SK-N-SH (cell line): ENCODE measurements at regions not wholly inside any gene's neighbourhood (a gene's known extent, or its start where the extent isn't known, plus 50 kb on each side); places are given as distances from the start of the nearest gene placed in this dataset.

ENCODE experiments used
- CHD2 ChIP-seq: fragments of 150-350 bp; IDR thresholded peaks from 2 replicates; pipeline ENCODE4 v1.6.1; 2018; ENCODE audit warnings: low read length; ENCODE audit not compliant: partially characterized antibody
- MXI1 ChIP-seq: IDR thresholded peaks from 2 replicates; pipeline ENCODE4 v1.6.1; 2012; ENCODE audit warnings: mild to moderate bottlenecking, low read depth, low read length, improper control_type of control experiment
- NRF1 ChIP-seq: IDR thresholded peaks from 2 replicates; pipeline ENCODE4 v1.6.1; 2012; ENCODE audit warnings: low read depth, mild to moderate bottlenecking, low read length
- POLR2AphosphoS5 ChIP-seq: IDR thresholded peaks from 2 replicates; pipeline ENCODE4 v1.6.1; 2012; ENCODE audit warnings: low read depth, low read length
- RCOR1 ChIP-seq: fragments of 150-350 bp; IDR thresholded peaks from 2 replicates; pipeline ENCODE4 v1.6.1; 2017; ENCODE audit warnings: antibody characterized with exemption, low read length
- SIN3A ChIP-seq: IDR thresholded peaks from 2 replicates; pipeline ENCODE4 v1.6.1; 2012; ENCODE audit warnings: low read depth, mild to moderate bottlenecking, low read length, moderate library complexity, borderline replicate concordance
- SMC3 ChIP-seq: IDR thresholded peaks from 2 replicates; pipeline ENCODE4 v1.6.1; 2012; ENCODE audit warnings: low read depth, low read length, improper control_type of control experiment
- TCF12 ChIP-seq: IDR thresholded peaks from 2 replicates; pipeline ENCODE4 v1.4.0; 2012
- TEAD4 ChIP-seq: IDR thresholded peaks from 2 replicates; pipeline ENCODE4 v1.4.0; 2012; ENCODE audit warnings: mild to moderate bottlenecking, borderline replicate concordance; ENCODE audit not compliant: insufficient read depth
- TF ChIP-seq, protein P1 (sequence below): fragments of 200-600 bp; sonication (generic); IDR thresholded peaks from 2 replicates; pipeline ENCODE4 v1.6.1; 2017; ENCODE audit warnings: antibody characterized with exemption, mild to moderate bottlenecking, moderate library complexity
- TF ChIP-seq, protein P2 (sequence below): IDR thresholded peaks from 2 replicates; pipeline ENCODE4; 2012
- TF ChIP-seq, protein P3 (sequence below): IDR thresholded peaks from 2 replicates; pipeline ENCODE4 v1.6.1; 2012; ENCODE audit warnings: mild to moderate bottlenecking, low read depth, low read length, moderate library complexity
- TF ChIP-seq, protein P4 (sequence below): IDR thresholded peaks from 2 replicates; pipeline ENCODE4 v1.4.0; 2012; ENCODE audit warnings: low read depth, borderline replicate concordance
- TF ChIP-seq, protein P5 (sequence below): IDR thresholded peaks from 2 replicates; pipeline ENCODE4 v1.4.0; 2012; ENCODE audit warnings: low read depth, borderline replicate concordance

DNA sequence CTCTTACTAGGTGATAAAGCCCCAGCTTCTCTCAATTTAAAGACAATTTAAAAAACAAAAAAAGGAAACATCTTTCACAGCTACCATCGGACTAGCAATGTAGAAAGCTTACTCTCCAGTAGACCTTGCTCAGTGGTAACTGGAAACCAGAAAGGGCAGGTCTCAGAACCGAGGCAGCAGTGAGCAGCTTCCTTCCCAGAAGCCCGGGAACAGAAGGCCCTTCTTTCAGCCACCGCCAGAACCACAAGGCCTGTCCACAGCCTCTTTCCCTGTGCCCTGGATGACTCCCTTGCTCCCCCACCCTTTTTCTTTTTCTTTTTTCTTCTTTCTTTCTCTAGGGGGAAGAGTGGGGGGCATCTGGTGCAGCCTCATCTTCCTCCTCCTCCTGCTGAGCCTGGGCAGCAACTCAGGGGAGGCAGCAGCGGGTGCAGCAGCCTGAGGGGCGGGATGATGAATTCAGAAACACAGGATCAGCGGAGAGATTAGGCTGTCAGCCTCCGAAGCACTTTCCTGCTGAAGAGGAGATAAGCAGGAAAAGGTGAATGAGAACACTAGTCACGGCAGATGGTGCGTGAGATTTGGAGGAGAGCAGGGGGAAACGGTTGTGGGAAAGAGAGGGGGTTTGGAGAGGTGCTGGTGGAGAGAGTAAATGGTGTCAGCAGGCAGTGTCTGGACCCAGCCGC is 158.5 kb downstream of the ID4 start:
- TF ChIP-seq, protein P1, sequence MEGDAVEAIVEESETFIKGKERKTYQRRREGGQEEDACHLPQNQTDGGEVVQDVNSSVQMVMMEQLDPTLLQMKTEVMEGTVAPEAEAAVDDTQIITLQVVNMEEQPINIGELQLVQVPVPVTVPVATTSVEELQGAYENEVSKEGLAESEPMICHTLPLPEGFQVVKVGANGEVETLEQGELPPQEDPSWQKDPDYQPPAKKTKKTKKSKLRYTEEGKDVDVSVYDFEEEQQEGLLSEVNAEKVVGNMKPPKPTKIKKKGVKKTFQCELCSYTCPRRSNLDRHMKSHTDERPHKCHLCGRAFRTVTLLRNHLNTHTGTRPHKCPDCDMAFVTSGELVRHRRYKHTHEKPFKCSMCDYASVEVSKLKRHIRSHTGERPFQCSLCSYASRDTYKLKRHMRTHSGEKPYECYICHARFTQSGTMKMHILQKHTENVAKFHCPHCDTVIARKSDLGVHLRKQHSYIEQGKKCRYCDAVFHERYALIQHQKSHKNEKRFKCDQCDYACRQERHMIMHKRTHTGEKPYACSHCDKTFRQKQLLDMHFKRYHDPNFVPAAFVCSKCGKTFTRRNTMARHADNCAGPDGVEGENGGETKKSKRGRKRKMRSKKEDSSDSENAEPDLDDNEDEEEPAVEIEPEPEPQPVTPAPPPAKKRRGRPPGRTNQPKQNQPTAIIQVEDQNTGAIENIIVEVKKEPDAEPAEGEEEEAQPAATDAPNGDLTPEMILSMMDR, result no peak
- TF ChIP-seq POLR2AphosphoS5 (no peak), SMC3 (no peak), SIN3A (no peak), MXI1 (no peak), NRF1 (no peak), RCOR1 (no peak), CHD2 (no peak), TEAD4 (no peak), TCF12 (no peak)
- TF ChIP-seq, protein P2, sequence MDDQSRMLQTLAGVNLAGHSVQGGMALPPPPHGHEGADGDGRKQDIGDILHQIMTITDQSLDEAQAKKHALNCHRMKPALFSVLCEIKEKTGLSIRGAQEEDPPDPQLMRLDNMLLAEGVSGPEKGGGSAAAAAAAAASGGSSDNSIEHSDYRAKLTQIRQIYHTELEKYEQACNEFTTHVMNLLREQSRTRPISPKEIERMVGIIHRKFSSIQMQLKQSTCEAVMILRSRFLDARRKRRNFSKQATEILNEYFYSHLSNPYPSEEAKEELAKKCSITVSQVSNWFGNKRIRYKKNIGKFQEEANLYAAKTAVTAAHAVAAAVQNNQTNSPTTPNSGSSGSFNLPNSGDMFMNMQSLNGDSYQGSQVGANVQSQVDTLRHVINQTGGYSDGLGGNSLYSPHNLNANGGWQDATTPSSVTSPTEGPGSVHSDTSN, result no peak
- TF ChIP-seq, protein P3, sequence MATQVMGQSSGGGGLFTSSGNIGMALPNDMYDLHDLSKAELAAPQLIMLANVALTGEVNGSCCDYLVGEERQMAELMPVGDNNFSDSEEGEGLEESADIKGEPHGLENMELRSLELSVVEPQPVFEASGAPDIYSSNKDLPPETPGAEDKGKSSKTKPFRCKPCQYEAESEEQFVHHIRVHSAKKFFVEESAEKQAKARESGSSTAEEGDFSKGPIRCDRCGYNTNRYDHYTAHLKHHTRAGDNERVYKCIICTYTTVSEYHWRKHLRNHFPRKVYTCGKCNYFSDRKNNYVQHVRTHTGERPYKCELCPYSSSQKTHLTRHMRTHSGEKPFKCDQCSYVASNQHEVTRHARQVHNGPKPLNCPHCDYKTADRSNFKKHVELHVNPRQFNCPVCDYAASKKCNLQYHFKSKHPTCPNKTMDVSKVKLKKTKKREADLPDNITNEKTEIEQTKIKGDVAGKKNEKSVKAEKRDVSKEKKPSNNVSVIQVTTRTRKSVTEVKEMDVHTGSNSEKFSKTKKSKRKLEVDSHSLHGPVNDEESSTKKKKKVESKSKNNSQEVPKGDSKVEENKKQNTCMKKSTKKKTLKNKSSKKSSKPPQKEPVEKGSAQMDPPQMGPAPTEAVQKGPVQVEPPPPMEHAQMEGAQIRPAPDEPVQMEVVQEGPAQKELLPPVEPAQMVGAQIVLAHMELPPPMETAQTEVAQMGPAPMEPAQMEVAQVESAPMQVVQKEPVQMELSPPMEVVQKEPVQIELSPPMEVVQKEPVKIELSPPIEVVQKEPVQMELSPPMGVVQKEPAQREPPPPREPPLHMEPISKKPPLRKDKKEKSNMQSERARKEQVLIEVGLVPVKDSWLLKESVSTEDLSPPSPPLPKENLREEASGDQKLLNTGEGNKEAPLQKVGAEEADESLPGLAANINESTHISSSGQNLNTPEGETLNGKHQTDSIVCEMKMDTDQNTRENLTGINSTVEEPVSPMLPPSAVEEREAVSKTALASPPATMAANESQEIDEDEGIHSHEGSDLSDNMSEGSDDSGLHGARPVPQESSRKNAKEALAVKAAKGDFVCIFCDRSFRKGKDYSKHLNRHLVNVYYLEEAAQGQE, result no peak
- TF ChIP-seq, protein P4, sequence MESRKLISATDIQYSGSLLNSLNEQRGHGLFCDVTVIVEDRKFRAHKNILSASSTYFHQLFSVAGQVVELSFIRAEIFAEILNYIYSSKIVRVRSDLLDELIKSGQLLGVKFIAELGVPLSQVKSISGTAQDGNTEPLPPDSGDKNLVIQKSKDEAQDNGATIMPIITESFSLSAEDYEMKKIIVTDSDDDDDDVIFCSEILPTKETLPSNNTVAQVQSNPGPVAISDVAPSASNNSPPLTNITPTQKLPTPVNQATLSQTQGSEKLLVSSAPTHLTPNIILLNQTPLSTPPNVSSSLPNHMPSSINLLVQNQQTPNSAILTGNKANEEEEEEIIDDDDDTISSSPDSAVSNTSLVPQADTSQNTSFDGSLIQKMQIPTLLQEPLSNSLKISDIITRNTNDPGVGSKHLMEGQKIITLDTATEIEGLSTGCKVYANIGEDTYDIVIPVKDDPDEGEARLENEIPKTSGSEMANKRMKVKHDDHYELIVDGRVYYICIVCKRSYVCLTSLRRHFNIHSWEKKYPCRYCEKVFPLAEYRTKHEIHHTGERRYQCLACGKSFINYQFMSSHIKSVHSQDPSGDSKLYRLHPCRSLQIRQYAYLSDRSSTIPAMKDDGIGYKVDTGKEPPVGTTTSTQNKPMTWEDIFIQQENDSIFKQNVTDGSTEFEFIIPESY, result no peak
- TF ChIP-seq, protein P5, sequence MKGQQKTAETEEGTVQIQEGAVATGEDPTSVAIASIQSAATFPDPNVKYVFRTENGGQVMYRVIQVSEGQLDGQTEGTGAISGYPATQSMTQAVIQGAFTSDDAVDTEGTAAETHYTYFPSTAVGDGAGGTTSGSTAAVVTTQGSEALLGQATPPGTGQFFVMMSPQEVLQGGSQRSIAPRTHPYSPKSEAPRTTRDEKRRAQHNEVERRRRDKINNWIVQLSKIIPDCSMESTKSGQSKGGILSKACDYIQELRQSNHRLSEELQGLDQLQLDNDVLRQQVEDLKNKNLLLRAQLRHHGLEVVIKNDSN, result no peak
